B cell (primary cell): ENCODE measurements at regions not wholly inside any gene's neighbourhood (a gene's known extent, or its start where the extent isn't known, plus 50 kb on each side); places are given as distances from the start of the nearest gene placed in this dataset.

Source experiments
- EZH2 ChIP-seq: IDR thresholded peaks from 2 replicates; pipeline ENCODE4 v1.6.1; 2012; ENCODE audit warnings: borderline replicate concordance, low read depth, mild to moderate bottlenecking, moderate library complexity, low read length; ENCODE audit not compliant: insufficient read depth, poor library complexity, severe bottlenecking
- TF ChIP-seq, protein P1 (sequence below): fragments of 200-600 bp; IDR thresholded peaks from one replicate; pipeline ENCODE4 v1.8.0; 2022; ENCODE audit warnings: antibody characterized with exemption, mild to moderate bottlenecking

DNA sequence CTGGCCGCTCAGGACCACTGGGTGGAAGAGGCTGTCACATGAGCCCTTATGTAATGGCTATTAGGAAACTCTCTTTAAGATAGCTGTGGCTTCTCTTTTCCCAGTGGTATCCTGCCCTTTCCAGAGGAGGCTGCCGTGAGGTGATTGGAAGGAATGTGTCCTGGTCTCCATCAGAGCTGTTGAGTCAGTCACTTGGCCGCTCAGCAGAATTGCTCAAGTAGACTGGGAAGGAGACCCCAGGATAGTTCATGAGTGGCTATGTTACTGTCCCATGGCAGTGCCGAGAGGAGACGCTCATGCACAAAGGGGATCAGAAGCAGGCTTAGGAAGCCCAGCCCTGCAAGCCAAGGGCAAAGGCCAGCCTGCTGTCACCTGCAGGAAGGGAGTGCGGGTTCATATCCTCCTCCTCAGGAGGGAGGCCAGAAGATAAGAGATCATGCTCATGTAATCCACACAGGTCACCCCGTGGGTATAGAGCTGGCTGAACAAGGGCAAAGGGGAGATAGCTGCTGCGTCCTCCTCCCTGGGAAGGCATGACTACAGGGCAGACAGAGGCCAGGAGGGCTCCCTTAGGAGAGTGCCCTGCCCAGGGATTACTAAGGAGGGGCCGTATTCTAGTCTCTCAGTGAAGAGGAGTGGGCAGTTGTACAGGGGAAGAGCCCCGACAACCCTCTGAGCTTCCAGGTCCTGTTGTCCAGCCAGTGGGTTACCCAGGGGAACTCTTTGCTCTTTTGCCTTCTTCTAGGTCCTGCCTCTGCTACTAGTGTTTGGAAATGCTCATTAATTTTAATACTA, 137.0 kb upstream of the MAX start:
- TF ChIP-seq, protein P1, sequence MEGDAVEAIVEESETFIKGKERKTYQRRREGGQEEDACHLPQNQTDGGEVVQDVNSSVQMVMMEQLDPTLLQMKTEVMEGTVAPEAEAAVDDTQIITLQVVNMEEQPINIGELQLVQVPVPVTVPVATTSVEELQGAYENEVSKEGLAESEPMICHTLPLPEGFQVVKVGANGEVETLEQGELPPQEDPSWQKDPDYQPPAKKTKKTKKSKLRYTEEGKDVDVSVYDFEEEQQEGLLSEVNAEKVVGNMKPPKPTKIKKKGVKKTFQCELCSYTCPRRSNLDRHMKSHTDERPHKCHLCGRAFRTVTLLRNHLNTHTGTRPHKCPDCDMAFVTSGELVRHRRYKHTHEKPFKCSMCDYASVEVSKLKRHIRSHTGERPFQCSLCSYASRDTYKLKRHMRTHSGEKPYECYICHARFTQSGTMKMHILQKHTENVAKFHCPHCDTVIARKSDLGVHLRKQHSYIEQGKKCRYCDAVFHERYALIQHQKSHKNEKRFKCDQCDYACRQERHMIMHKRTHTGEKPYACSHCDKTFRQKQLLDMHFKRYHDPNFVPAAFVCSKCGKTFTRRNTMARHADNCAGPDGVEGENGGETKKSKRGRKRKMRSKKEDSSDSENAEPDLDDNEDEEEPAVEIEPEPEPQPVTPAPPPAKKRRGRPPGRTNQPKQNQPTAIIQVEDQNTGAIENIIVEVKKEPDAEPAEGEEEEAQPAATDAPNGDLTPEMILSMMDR = no peak
- TF ChIP-seq EZH2 = no peak
